ENCODE measurements at regions not wholly inside any gene's neighbourhood (a gene's known extent, or its start where the extent isn't known, plus 50 kb on each side); places are given as distances from the start of the nearest gene placed in this dataset.

DNA sequence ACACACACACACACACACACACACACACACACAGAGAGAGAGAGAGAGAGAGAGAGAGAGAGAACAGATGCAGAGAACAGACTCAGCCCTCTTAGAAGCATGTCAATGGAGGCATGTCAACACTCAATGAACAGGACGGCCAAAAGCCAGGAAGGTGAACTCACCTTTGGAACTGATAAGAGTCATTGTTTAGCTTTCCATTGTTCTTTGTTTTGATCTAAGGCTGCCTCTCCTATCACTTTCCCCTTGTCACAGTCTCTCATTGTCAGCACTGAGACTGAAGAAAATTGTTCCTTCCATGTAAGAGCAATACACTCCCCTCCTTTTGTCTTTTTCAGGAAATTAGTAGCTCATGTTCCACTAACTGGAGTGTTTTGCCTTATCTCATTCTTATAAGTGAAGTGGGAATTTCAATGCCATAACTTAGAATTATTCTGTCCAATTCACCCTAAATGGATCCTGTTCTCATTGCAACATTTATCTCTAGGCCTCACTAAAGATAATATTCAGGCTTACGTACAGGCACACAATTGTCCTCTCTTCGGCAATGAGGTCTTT, 218.0 kb downstream of the DUSP6 start:
- TF ChIP-seq, protein P1, sequence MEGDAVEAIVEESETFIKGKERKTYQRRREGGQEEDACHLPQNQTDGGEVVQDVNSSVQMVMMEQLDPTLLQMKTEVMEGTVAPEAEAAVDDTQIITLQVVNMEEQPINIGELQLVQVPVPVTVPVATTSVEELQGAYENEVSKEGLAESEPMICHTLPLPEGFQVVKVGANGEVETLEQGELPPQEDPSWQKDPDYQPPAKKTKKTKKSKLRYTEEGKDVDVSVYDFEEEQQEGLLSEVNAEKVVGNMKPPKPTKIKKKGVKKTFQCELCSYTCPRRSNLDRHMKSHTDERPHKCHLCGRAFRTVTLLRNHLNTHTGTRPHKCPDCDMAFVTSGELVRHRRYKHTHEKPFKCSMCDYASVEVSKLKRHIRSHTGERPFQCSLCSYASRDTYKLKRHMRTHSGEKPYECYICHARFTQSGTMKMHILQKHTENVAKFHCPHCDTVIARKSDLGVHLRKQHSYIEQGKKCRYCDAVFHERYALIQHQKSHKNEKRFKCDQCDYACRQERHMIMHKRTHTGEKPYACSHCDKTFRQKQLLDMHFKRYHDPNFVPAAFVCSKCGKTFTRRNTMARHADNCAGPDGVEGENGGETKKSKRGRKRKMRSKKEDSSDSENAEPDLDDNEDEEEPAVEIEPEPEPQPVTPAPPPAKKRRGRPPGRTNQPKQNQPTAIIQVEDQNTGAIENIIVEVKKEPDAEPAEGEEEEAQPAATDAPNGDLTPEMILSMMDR (conservative IDR thresholded peaks at IDR 0.05) = no peak
- H3K27ac ChIP-seq = no peak overlapping the region

- TF ChIP-seq, protein P1 (conservative IDR thresholded peaks at IDR 0.05) = no peak
- no peak overlapping the region for H3K27ac ChIP-seq
Measured at GRCh38 chr12:89129167-89129870, 223.0 kb downstream of the DUSP6 start.

DNA sequence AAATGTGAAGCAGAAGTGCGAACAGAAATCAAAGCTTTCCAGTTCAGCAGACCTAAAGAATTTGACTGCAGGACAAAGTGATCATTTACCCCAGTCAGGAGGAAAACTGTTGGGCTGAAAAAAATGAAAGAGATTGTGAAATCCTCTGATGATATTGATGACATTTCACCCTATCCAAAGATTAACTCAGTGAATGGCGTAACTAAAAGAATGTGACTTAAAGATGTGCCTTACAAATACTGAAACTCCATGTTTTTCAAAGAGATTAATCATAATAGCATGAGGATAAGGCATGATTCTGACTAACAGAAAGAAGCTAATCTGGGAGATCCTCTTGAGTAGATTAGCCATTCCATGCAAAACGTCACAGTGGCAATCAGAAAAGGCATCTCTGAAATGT, 225.6 kb downstream of the DUSP6 start:
- no peak overlapping the region for H3K27ac ChIP-seq
- TF ChIP-seq, protein P1 (conservative IDR thresholded peaks at IDR 0.05) = no peak

GRCh38 chr12:89122852-89123251, 229.4 kb downstream of the DUSP6 start:
- no peak overlapping the region for H3K27ac ChIP-seq
- TF ChIP-seq, protein P1 (conservative IDR thresholded peaks at IDR 0.05) = no peak

GRCh38 chr12:89117448-89118034, 234.8 kb downstream of the DUSP6 start:
- peak overlapping the region; percentile 46 for H3K27ac ChIP-seq
- TF ChIP-seq, protein P1 (conservative IDR thresholded peaks at IDR 0.05) = no peak

GRCh38 chr12:89111964-89112363, 240.3 kb downstream of the DUSP6 start:
- no peak overlapping the region for H3K27ac ChIP-seq

DNA sequence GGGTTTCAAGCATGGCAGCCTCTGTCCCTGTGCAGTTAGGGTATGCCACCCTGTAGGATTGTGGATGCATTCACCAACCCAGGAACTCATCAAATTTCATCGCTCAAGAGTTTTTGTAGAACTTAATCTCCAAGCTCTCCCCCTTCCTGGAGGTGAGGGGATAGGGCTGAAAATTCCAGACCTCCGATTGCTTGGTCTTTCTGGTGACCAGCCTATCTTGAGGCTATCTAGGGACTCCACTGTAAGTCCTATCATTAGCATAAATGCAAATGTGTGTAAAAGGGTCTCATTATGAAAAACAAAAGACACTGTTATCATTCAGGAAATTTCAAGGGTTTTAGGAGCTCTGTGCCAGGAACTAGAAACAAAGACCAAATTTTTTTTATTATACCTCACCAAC, 244.0 kb downstream of the DUSP6 start:
- TF ChIP-seq, protein P1 (conservative IDR thresholded peaks at IDR 0.05) = no peak
- no peak overlapping the region for H3K27ac ChIP-seq

More at GRCh38 chr12:89111964-89112363, 240.3 kb downstream of the DUSP6 start:
- TF ChIP-seq, protein P1 (conservative IDR thresholded peaks at IDR 0.05) = no peak

Data from VCaP (cell line).